NT2/D1 (cell line): ENCODE measurements at regions not wholly inside any gene's neighbourhood (a gene's known extent, or its start where the extent isn't known, plus 50 kb on each side); places are given as distances from the start of the nearest gene placed in this dataset.

Experiments used
- SUZ12 ChIP-seq: IDR thresholded peaks from 2 replicates; pipeline ENCODE4 v1.6.1; 2011; ENCODE audit not compliant: insufficient read length, insufficient read depth; ENCODE audit errors: extremely low read depth
- ZNF274 ChIP-seq: IDR thresholded peaks from 2 replicates; pipeline ENCODE4 v1.6.1; 2011; ENCODE audit warnings: mild to moderate bottlenecking, low read depth, low read length

DNA sequence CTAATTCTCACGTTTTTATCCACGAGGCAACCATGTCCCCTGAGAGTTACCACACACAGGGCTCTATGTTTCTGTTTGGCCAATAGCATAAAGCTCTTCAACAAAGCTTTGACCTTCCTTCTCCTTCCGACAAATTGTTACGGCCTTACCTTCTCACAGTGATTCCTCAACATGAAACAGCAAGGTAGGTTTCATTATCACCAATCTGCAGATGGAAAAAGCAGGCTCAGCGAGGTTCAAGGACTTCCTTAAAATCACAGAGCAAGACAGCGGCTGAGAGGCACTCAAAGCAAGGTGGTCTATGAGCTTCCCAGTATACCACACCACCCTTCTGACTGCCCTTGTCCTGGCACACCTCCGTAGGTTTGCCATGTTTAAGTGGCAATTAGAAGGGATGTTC, 360.0 kb downstream of the CD83 start:
- no peak for TF ChIP-seq ZNF274
- TF ChIP-seq SUZ12, result no peak
